ENCODE measurements at regions not wholly inside any gene's neighbourhood (a gene's known extent, or its start where the extent isn't known, plus 50 kb on each side); places are given as distances from the start of the nearest gene placed in this dataset.
A peak's percentile ranks its signal among the peaks of the same experiment; 100 is the strongest.

DNA sequence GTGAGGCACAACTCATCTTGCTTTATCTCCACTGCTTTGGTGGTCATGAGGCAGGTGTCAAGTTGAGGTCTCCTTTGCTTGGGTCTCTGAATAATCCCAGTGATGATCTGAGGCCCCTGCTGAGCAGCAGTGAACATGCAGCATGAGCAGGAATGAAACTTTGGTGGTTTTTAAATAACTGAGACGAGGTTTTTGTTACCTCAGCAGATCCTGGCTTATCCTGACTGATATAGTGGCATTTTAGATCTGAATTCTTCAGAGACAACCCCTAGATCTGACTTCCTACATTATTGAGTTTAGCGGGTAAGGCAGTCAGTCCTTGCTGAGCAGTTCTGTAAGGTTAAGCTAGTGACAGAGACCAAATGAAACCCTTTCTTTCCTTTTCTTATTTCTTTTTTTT is 230.4 kb downstream of the ARRDC4 start:
- Histone ChIP-seq H3K9me3 (no peaks in the 10 kb centered on the region), H3K27ac (no peak overlapping the region), H3K4me3 (no peak overlapping the region), H3K4me2 (no peak overlapping the region), H3K4me1 (no peaks in the 10 kb centered on the region)
- ATAC-seq (no peak), FAIRE-seq (no peak), DNase-seq (ENCODE audit: low read depth in 1 of 2, low spot score in 1 of 2) (no peak)
- CTCF ChIA-PET = interaction anchor here (0.7 to 1.4 kb wide), 2 partner anchors 13 to 292 kb away, joined by 3 to 4 read pairs; no protein-coding TSS in a partner anchor
- POLR2A ChIA-PET = no interaction called here
- 40% methylated on average over 2 of the region's 2 CpGs for WGBS (ENCODE audit: missing lambda C conversion rate)
- no peak for TF ChIP-seq POLR2AphosphoS2 (conservative IDR thresholded peaks at IDR 0.05; ENCODE audit: low read length)

GRCh38 chr15:98195796-98196195 is 235.3 kb downstream of the ARRDC4 start:
- ChIA-PET POLR2A (no interaction called here), CTCF (interaction anchor here (1.1 to 4.2 kb wide), 2 partner anchors 18 to 27 kb away, joined by 3 to 14 read pairs; no protein-coding TSS in a partner anchor)
- DNase-seq (ENCODE audit: low read depth in 1 of 2, low spot score in 1 of 2) = no peak
- Histone ChIP-seq H3K4me3 (no peak overlapping the region), H3K9me3 (no peaks in the 10 kb centered on the region), H3K4me1 (no peaks in the 10 kb centered on the region), H3K27ac (no peak overlapping the region), H3K4me2 (no peak overlapping the region)
- 5% methylated on average over 3 of the region's 3 CpGs for WGBS (ENCODE audit: missing lambda C conversion rate)
- ATAC-seq = no peak
- TF ChIP-seq SMC3 (IDR thresholded peaks at IDR 0.05) = no peak
- TF ChIP-seq MAFK (IDR thresholded peaks at IDR 0.05; ENCODE audit: partially characterized antibody) = no peak
- no peak for TF ChIP-seq SREBF2 (IDR thresholded peaks at IDR 0.05)
- FAIRE-seq = peak; percentile 18

- Histone ChIP-seq H3K4me2 (no peak overlapping the region), H3K4me3 (no peak overlapping the region), H3K4me1 (no peaks in the 10 kb centered on the region), H3K9me3 (no peaks in the 10 kb centered on the region), H3K27ac (no peak overlapping the region)
- ATAC-seq (no peak), FAIRE-seq (no peak), DNase-seq (ENCODE audit: low read depth in 1 of 2, low spot score in 1 of 2) (no peak)
- ChIA-PET CTCF (interaction anchor here (1.1 to 4.2 kb wide), 2 partner anchors 19 to 27 kb away, joined by 3 to 14 read pairs; no protein-coding TSS in a partner anchor), POLR2A (no interaction called here)
- WGBS (ENCODE audit: missing lambda C conversion rate) = 9% methylated on average over 6 of the region's 6 CpGs
- TF ChIP-seq, protein P1, sequence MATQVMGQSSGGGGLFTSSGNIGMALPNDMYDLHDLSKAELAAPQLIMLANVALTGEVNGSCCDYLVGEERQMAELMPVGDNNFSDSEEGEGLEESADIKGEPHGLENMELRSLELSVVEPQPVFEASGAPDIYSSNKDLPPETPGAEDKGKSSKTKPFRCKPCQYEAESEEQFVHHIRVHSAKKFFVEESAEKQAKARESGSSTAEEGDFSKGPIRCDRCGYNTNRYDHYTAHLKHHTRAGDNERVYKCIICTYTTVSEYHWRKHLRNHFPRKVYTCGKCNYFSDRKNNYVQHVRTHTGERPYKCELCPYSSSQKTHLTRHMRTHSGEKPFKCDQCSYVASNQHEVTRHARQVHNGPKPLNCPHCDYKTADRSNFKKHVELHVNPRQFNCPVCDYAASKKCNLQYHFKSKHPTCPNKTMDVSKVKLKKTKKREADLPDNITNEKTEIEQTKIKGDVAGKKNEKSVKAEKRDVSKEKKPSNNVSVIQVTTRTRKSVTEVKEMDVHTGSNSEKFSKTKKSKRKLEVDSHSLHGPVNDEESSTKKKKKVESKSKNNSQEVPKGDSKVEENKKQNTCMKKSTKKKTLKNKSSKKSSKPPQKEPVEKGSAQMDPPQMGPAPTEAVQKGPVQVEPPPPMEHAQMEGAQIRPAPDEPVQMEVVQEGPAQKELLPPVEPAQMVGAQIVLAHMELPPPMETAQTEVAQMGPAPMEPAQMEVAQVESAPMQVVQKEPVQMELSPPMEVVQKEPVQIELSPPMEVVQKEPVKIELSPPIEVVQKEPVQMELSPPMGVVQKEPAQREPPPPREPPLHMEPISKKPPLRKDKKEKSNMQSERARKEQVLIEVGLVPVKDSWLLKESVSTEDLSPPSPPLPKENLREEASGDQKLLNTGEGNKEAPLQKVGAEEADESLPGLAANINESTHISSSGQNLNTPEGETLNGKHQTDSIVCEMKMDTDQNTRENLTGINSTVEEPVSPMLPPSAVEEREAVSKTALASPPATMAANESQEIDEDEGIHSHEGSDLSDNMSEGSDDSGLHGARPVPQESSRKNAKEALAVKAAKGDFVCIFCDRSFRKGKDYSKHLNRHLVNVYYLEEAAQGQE (IDR thresholded peaks at IDR 0.05) = no peak
These were observed 235.9 kb downstream of the ARRDC4 start for GRCh38 chr15:98196371-98196770.

DNA sequence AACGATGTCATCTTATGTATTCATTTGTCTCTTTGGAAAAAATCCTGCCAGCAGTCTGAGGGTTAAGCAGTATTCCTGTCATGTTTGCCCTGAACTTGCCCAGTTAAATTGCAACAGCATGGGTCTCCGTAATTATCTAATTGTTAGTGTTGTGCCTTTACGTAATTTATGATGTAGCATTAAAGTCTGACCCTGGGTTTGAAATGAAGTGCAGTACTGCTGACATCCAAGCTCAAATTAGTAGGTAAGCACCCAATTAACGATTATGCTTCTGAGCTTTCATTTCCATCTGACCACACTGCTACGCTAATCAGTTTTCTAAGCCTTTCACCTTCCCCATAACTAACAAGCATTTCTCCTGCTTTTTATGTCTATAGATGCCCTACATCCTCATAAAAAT is 241.8 kb downstream of the ARRDC4 start:
- no peak overlapping the region for H3K4me3 ChIP-seq
- H3K27ac ChIP-seq = no peak overlapping the region
- ChIA-PET CTCF (interaction anchor here (1.3 to 1.7 kb wide), 2 partner anchors 11 to 19 kb away, joined by 3 to 6 read pairs; no protein-coding TSS in a partner anchor), POLR2A (no interaction called here)
- no peaks in the 10 kb centered on the region for H3K9me3 ChIP-seq
- ATAC-seq = no peak
- 2% methylated on average over 5 of the region's 5 CpGs for WGBS (ENCODE audit: missing lambda C conversion rate)
- H3K4me2 ChIP-seq = no peak overlapping the region
- DNase-seq (ENCODE audit: low read depth in 1 of 2, low spot score in 1 of 2) = no peak
- FAIRE-seq = no peak
- no peak for TF ChIP-seq USF2 (IDR thresholded peaks at IDR 0.05)
- TF ChIP-seq RARB (CRISPR knock-in tag; IDR thresholded peaks at IDR 0.05) = no peak
- TF ChIP-seq MAZ (IDR thresholded peaks at IDR 0.05; ENCODE audit: borderline replicate concordance, low read depth, low read length) = no peak
- TF ChIP-seq, protein P1 (IDR thresholded peaks at IDR 0.05) = no peak
- no peaks in the 10 kb centered on the region for H3K4me1 ChIP-seq

All from A549 (cell line).